ENCODE measurements at regions not wholly inside any gene's neighbourhood (a gene's known extent, or its start where the extent isn't known, plus 50 kb on each side); places are given as distances from the start of the nearest gene placed in this dataset.

DNA sequence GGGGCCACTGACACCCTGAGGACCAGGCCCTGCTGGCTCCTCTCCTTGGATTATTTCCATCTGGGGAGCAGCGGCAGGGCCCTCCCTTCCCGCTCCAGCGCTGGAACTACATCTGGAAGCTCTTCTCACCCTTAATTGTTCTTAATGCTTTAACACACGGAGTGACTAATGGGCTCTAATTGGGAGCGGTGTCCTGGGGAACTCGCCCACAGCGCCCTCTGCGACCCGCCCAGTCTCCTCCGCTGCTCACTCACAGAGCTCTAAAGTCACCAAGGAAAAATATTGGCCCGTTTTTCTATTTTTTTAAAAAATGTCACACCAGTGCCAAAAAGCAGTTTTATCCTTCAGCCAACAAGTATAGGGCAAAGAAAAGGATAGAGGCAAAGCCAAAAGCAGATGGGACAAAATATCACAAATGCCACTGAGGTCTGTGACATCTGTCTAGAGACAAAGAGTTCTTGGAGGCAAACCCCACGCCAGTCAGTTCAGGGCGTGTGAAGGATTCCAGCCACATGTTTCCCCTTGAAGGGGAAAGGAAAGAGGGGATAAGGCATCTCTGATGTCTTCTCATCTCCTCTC, 134.7 kb downstream of the RBFOX3 start:
- Histone ChIP-seq H3K4me1 (ENCODE audit: control insufficient read depth in 1 of 2, insufficient read depth in 2 of 2, low read length in 2 of 2) (peaks cover 6 to 11% of the 10 kb centered on the region in 2 experiments; a peak in 3 of 4 replicates), H3K36me3 (ENCODE audit: control insufficient read depth in 1 of 2, insufficient read depth in 2 of 2, low read length in 2 of 2) (no peaks in the 10 kb centered on the region), H3K27ac (ENCODE audit: low read depth, low read length) (no peak overlapping the region), H3K27me3 (ENCODE audit: insufficient read depth, low read length) (peaks cover 24% of the 10 kb centered on the region; the same call in 1 of the 2 replicates), H3K4me3 (replicated peaks in 1 of 2; ENCODE audit: low read depth in 1 of 2, low read length in 2 of 2) (no peak overlapping the region), H3K4me2 (ENCODE audit: low read length) (no peak overlapping the region), H2AFZ (ENCODE audit: low read depth, low read length, poor library complexity, severe bottlenecking) (no peak overlapping the region), H3K9ac (ENCODE audit: low read length) (no peak overlapping the region), H3K79me2 (ENCODE audit: insufficient read depth, low read length) (no peaks in the 10 kb centered on the region), H3K9me3 (ENCODE audit: control insufficient read depth in 1 of 2, insufficient read depth in 1 of 2, low read depth in 1 of 2, low read length in 2 of 2) (no peaks in the 10 kb centered on the region), H4K20me1 (ENCODE audit: insufficient read depth) (no peaks in the 10 kb centered on the region), H3K9me2 (ENCODE audit: insufficient read depth) (no peaks in the 10 kb centered on the region)
- BruUV-seq (replicated peaks), result no TSS peak
- DNase-seq (ENCODE audit: low read depth, low spot score) (no peak), ATAC-seq (no peak)
- ChIA-PET RAD21 (ENCODE audit: low non-redundant PET in 1 of 2, low total read pairs in 2 of 2, uncharacterized antibody in 2 of 2, unreplicated experiment in 2 of 2) (no interaction called here), POLR2A (no interaction called here), CTCF (no interaction called here)
- TF ChIP-seq, protein P1, sequence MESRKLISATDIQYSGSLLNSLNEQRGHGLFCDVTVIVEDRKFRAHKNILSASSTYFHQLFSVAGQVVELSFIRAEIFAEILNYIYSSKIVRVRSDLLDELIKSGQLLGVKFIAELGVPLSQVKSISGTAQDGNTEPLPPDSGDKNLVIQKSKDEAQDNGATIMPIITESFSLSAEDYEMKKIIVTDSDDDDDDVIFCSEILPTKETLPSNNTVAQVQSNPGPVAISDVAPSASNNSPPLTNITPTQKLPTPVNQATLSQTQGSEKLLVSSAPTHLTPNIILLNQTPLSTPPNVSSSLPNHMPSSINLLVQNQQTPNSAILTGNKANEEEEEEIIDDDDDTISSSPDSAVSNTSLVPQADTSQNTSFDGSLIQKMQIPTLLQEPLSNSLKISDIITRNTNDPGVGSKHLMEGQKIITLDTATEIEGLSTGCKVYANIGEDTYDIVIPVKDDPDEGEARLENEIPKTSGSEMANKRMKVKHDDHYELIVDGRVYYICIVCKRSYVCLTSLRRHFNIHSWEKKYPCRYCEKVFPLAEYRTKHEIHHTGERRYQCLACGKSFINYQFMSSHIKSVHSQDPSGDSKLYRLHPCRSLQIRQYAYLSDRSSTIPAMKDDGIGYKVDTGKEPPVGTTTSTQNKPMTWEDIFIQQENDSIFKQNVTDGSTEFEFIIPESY (IDR thresholded peaks at IDR 0.05; ENCODE audit: extremely low read depth, insufficient replicate concordance, low read length), result no peak
- TF ChIP-seq ZNF274 (IDR thresholded peaks at IDR 0.05; ENCODE audit: low read depth, low read length) (no peak), RAD21 (IDR thresholded peaks at IDR 0.05; ENCODE audit: low read depth) (no peak), TCF7L2 (IDR thresholded peaks at IDR 0.05; ENCODE audit: borderline replicate concordance, extremely low read depth, insufficient read depth, insufficient read length) (no peak), YY1 (IDR thresholded peaks at IDR 0.05; ENCODE audit: extremely low read depth, insufficient replicate concordance, low read depth, low read length) (no peak), ZFX (IDR thresholded peaks at IDR 0.05) (no peak), ELF1 (IDR thresholded peaks at IDR 0.05; ENCODE audit: borderline replicate concordance, low read depth) (no peak), EZH2 (IDR thresholded peaks at IDR 0.05) (no peak), SP1 (IDR thresholded peaks at IDR 0.05; ENCODE audit: low read depth) (no peak), JUND (IDR thresholded peaks at IDR 0.05) (no peak), POLR2A (IDR thresholded peaks at IDR 0.05; ENCODE audit: borderline replicate concordance, extremely low read depth, insufficient read depth, insufficient read length) (no peak)
- intact Hi-C loops (cut with micrococcal nuclease), result loop anchor here (10.0 kb wide), 1 partner anchor 1901 kb away; no protein-coding TSS in a partner anchor
